ENCODE measurements at regions not wholly inside any gene's neighbourhood (a gene's known extent, or its start where the extent isn't known, plus 50 kb on each side); places are given as distances from the start of the nearest gene placed in this dataset.

- TF ChIP-seq CTCF (IDR thresholded peaks at IDR 0.05) (no peak), POLR2A (IDR thresholded peaks at IDR 0.05) (no peak)
These were observed 249.4 kb downstream of the NPR3 start for GRCh38 chr5:32960340-32961058.

Data from lower leg skin (tissue), 3 donors.